Stimulated activated CD8-positive, alpha-beta memory T cell treated with anti-CD3 and anti-CD28 coated beads, Interleukin-15, amount 100 ng/mL, for 24 hours (primary cell): ENCODE measurements at regions not wholly inside any gene's neighbourhood (a gene's known extent, or its start where the extent isn't known, plus 50 kb on each side); places are given as distances from the start of the nearest gene placed in this dataset.

Source experiments
- DNase-seq: peaks from one replicate; pipeline ENCODE4 v3.0.0-alpha.2; 2020; ENCODE audit warnings: low read depth

- DNase-seq: no peak
These were observed 281.4 kb downstream of the DMRT2 start for GRCh38 chr9:1331546-1332038.

GRCh38 chr9:1332156-1332555 lies 282.0 kb downstream of the DMRT2 start:
- no peak for DNase-seq

GRCh38 chr9:1335174-1335573 lies 285.0 kb downstream of the DMRT2 start:
- no peak for DNase-seq

- DNase-seq: no peak
These were observed 287.0 kb downstream of the DMRT2 start for GRCh38 chr9:1337169-1337568.

- DNase-seq: no peak
These were observed 290.2 kb downstream of the DMRT2 start for GRCh38 chr9:1340390-1340789.

GRCh38 chr9:1353291-1353690 lies 303.1 kb downstream of the DMRT2 start:
- no peak for DNase-seq

- DNase-seq: no peak
These were observed 303.9 kb downstream of the DMRT2 start for GRCh38 chr9:1354086-1354485.

GRCh38 chr9:1354606-1355005 lies 304.4 kb downstream of the DMRT2 start:
- no peak for DNase-seq

GRCh38 chr9:1355656-1356055 lies 305.5 kb downstream of the DMRT2 start:
- DNase-seq: no peak

GRCh38 chr9:1362845-1363244 lies 312.7 kb downstream of the DMRT2 start:
- no peak for DNase-seq

GRCh38 chr9:1366276-1366675 lies 316.1 kb downstream of the DMRT2 start:
- DNase-seq: no peak

GRCh38 chr9:1369297-1369696 lies 319.1 kb downstream of the DMRT2 start:
- no peak for DNase-seq

- no peak for DNase-seq
These were observed 323.3 kb downstream of the DMRT2 start for GRCh38 chr9:1373445-1373844.

- no peak for DNase-seq
These were observed 333.8 kb downstream of the DMRT2 start for GRCh38 chr9:1383899-1384455.

GRCh38 chr9:1384816-1385215 lies 334.7 kb downstream of the DMRT2 start:
- no peak for DNase-seq

GRCh38 chr9:1386420-1386819 lies 336.3 kb downstream of the DMRT2 start:
- DNase-seq: no peak

GRCh38 chr9:1388216-1388615 lies 338.1 kb downstream of the DMRT2 start:
- no peak for DNase-seq

GRCh38 chr9:1400983-1401382 lies 350.8 kb downstream of the DMRT2 start:
- DNase-seq: no peak

- no peak for DNase-seq
These were observed 354.8 kb downstream of the DMRT2 start for GRCh38 chr9:1404940-1405339.

GRCh38 chr9:1411826-1412225 lies 361.7 kb downstream of the DMRT2 start:
- DNase-seq: no peak

GRCh38 chr9:1414711-1415131 lies 364.6 kb downstream of the DMRT2 start:
- DNase-seq: no peak

- DNase-seq: no peak
These were observed 365.0 kb downstream of the DMRT2 start for GRCh38 chr9:1415146-1415545.

- no peak for DNase-seq
These were observed 366.1 kb downstream of the DMRT2 start for GRCh38 chr9:1416261-1416660.

- no peak for DNase-seq
These were observed 371.3 kb downstream of the DMRT2 start for GRCh38 chr9:1421436-1421835.

GRCh38 chr9:1427875-1428274 lies 377.7 kb downstream of the DMRT2 start:
- no peak for DNase-seq
